ENCODE measurements at regions not wholly inside any gene's neighbourhood (a gene's known extent, or its start where the extent isn't known, plus 50 kb on each side); places are given as distances from the start of the nearest gene placed in this dataset.
"Not testable (repeated sequence)": the region's sequence is repeated elsewhere in the genome, so short reads cannot be mapped to it uniquely, and the experiment has no call there.

- H3K27me3 ChIP-seq (replicated peaks in 1 of 2; ENCODE audit: control insufficient read depth in 2 of 2, insufficient read depth in 2 of 2, low read length in 1 of 2); H3K4me1 ChIP-seq (ENCODE audit: control insufficient read depth, insufficient read depth, low read length); in situ Hi-C loops (cut with MboI); SMC1A ChIA-PET (ENCODE audit: uncharacterized antibody, unreplicated experiment); DNase-seq (ENCODE audit: low read depth, low spot score); BruUV-seq (replicated peaks); intact Hi-C loops (cut with micrococcal nuclease; ENCODE audit: unreplicated experiment); H3K27ac ChIP-seq (ENCODE audit: control insufficient read depth, insufficient read depth); H2AFZ ChIP-seq (ENCODE audit: control insufficient read depth, low read depth, low read length); H4K20me1 ChIP-seq (ENCODE audit: control insufficient read depth, insufficient read depth); H3K79me2 ChIP-seq (ENCODE audit: control insufficient read depth, insufficient read depth, low read length); H3K9me3 ChIP-seq (replicated peaks; ENCODE audit: control insufficient read depth, insufficient read depth, low read length); POLR2A ChIA-PET; CTCF ChIA-PET; H3K36me3 ChIP-seq (ENCODE audit: control insufficient read depth in 2 of 2, insufficient read depth in 2 of 2, low read length in 1 of 2); FAIRE-seq; H3K9ac ChIP-seq (ENCODE audit: control insufficient read depth, insufficient read depth, low read length); H3K4me2 ChIP-seq (ENCODE audit: control insufficient read depth, insufficient read depth); ATAC-seq; RAD21 ChIA-PET (ENCODE audit: unreplicated experiment); H3K4me3 ChIP-seq: not testable (repeated sequence)
- 17% methylated on average over 2 of the region's 2 CpGs for WGBS (ENCODE audit: insufficient coverage, insufficient replicate concordance, low lambda C conversion rate, missing lambda C conversion rate)
Measured at GRCh38 chr22:10737931-10738330, 4790.1 kb upstream of the OR11H1 start.

- H3K4me1 ChIP-seq (ENCODE audit: control insufficient read depth, insufficient read depth, low read length): no peaks in the 10 kb centered on the region
- SMC1A ChIA-PET (ENCODE audit: uncharacterized antibody, unreplicated experiment): no interaction called here
- no peaks in the 10 kb centered on the region for H4K20me1 ChIP-seq (ENCODE audit: control insufficient read depth, insufficient read depth)
- no peaks in the 10 kb centered on the region; the same call in 2 of the 3 replicates for H3K9me3 ChIP-seq (replicated peaks; ENCODE audit: control insufficient read depth, insufficient read depth, low read length)
- RAD21 ChIA-PET (ENCODE audit: unreplicated experiment): no interaction called here
- in situ Hi-C loops (cut with MboI) (no loop called here), intact Hi-C loops (cut with micrococcal nuclease; ENCODE audit: unreplicated experiment) (no loop called here)
- POLR2A ChIA-PET: no interaction called here
- H3K27ac ChIP-seq (ENCODE audit: control insufficient read depth, insufficient read depth): no peak overlapping the region
- no peak for FAIRE-seq
- H3K27me3 ChIP-seq (replicated peaks in 1 of 2; ENCODE audit: control insufficient read depth in 2 of 2, insufficient read depth in 2 of 2, low read length in 1 of 2): no peaks in the 10 kb centered on the region
- no peak for DNase-seq (ENCODE audit: low read depth, low spot score)
- H3K4me3 ChIP-seq: no peak overlapping the region
- WGBS (ENCODE audit: insufficient coverage, insufficient replicate concordance, low lambda C conversion rate, missing lambda C conversion rate): 66% methylated on average over 23 of the region's 30 CpGs
- H3K36me3 ChIP-seq (ENCODE audit: control insufficient read depth in 2 of 2, insufficient read depth in 2 of 2, low read length in 1 of 2): no peaks in the 10 kb centered on the region
- CTCF ChIA-PET: no interaction called here
- H3K79me2 ChIP-seq (ENCODE audit: control insufficient read depth, insufficient read depth, low read length): no peaks in the 10 kb centered on the region
- no peak overlapping the region for H2AFZ ChIP-seq (ENCODE audit: control insufficient read depth, low read depth, low read length)
- BruUV-seq (replicated peaks): no TSS peak
- no peak overlapping the region for H3K9ac ChIP-seq (ENCODE audit: control insufficient read depth, insufficient read depth, low read length)
- ATAC-seq: no peak
- no peak overlapping the region for H3K4me2 ChIP-seq (ENCODE audit: control insufficient read depth, insufficient read depth)
- TF ChIP-seq ZNF274 (IDR thresholded peaks at IDR 0.05; ENCODE audit: insufficient read depth, insufficient read length): no peak
- TF ChIP-seq TBL1XR1 (IDR thresholded peaks at IDR 0.05; ENCODE audit: low read depth, low read length): no peak
- TF ChIP-seq CTCF (IDR thresholded peaks at IDR 0.05 in 2 of 3, conservative IDR thresholded peaks at IDR 0.05 in 1 of 3; ENCODE audit: control insufficient read depth in 2 of 3, extremely low read depth in 1 of 3, insufficient read depth in 1 of 3, low read depth in 3 of 3, low read length in 3 of 3): no peak
- no peak for TF ChIP-seq STAT1 (conservative IDR thresholded peaks at IDR 0.05)
- no peak for TF ChIP-seq ELK1 (IDR thresholded peaks at IDR 0.05; ENCODE audit: low read depth, low read length)
- TF ChIP-seq ZBTB11 (CRISPR knock-in tag; IDR thresholded peaks at IDR 0.05): no peak
- no peak for TF ChIP-seq SMAD1 (IDR thresholded peaks at IDR 0.05; ENCODE audit: low read depth, partially characterized antibody)
- TF ChIP-seq LARP7 (IDR thresholded peaks at IDR 0.05): no peak
- no peak for TF ChIP-seq CHD4 (IDR thresholded peaks at IDR 0.05)
- no peak for TF ChIP-seq NFIC (IDR thresholded peaks at IDR 0.05; ENCODE audit: low read depth, low read length)
- no peak for TF ChIP-seq ESRRA (IDR thresholded peaks at IDR 0.05; ENCODE audit: low read length)
- no peak for TF ChIP-seq IKZF1 (conservative IDR thresholded peaks at IDR 0.05)
- TF ChIP-seq EED (IDR thresholded peaks at IDR 0.05; ENCODE audit: low read depth): no peak
- no peak for TF ChIP-seq SREBF1 (IDR thresholded peaks at IDR 0.05; ENCODE audit: low read length)
Measured at GRCh38 chr22:10741210-10741609, 4786.8 kb upstream of the OR11H1 start.

Data from GM12878 (cell line).